ENCODE measurements at regions not wholly inside any gene's neighbourhood (a gene's known extent, or its start where the extent isn't known, plus 50 kb on each side); places are given as distances from the start of the nearest gene placed in this dataset.

GRCh38 chr5:167642181-167642580 lies 649.3 kb upstream of the WWC1 start:
- TF ChIP-seq ZNF671 (CRISPR knock-in tag; IDR thresholded peaks at IDR 0.05) (no peak), ESRRA (CRISPR knock-in tag; IDR thresholded peaks at IDR 0.05; ENCODE audit: borderline replicate concordance) (no peak)
- TF ChIP-seq, protein P1, sequence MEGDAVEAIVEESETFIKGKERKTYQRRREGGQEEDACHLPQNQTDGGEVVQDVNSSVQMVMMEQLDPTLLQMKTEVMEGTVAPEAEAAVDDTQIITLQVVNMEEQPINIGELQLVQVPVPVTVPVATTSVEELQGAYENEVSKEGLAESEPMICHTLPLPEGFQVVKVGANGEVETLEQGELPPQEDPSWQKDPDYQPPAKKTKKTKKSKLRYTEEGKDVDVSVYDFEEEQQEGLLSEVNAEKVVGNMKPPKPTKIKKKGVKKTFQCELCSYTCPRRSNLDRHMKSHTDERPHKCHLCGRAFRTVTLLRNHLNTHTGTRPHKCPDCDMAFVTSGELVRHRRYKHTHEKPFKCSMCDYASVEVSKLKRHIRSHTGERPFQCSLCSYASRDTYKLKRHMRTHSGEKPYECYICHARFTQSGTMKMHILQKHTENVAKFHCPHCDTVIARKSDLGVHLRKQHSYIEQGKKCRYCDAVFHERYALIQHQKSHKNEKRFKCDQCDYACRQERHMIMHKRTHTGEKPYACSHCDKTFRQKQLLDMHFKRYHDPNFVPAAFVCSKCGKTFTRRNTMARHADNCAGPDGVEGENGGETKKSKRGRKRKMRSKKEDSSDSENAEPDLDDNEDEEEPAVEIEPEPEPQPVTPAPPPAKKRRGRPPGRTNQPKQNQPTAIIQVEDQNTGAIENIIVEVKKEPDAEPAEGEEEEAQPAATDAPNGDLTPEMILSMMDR (IDR thresholded peaks at IDR 0.05): no peak
- ChIA-PET POLR2A (no interaction called here), CTCF (interaction anchor here (1.4 kb wide), 1 partner anchor 11 kb away, joined by 3 read pairs; no protein-coding TSS in a partner anchor)
- H3K27ac Mint-ChIP-seq: no peak overlapping the region
- H3K4me3 Mint-ChIP-seq: no peak overlapping the region
- no peaks in the 10 kb centered on the region for H3K27me3 Mint-ChIP-seq (ENCODE audit: low read depth)
- DNase-seq (ENCODE audit: low spot score): no peak
- H3K36me3 Mint-ChIP-seq: no peaks in the 10 kb centered on the region
- ATAC-seq: no peak
- no peaks in the 10 kb centered on the region for H3K9me3 Mint-ChIP-seq
- H3K4me1 Mint-ChIP-seq: no peaks in the 10 kb centered on the region

GRCh38 chr5:167642779-167643517 lies 648.5 kb upstream of the WWC1 start:
- ATAC-seq (no peak), DNase-seq (ENCODE audit: low spot score) (no peak)
- Mint-ChIP-seq H3K36me3 (no peaks in the 10 kb centered on the region), H3K4me1 (no peaks in the 10 kb centered on the region), H3K9me3 (no peaks in the 10 kb centered on the region), H3K27me3 (ENCODE audit: low read depth) (no peaks in the 10 kb centered on the region), H3K27ac (no peak overlapping the region), H3K4me3 (no peak overlapping the region)
- CTCF ChIA-PET: interaction anchor here (1.4 kb wide), 1 partner anchor 12 kb away, joined by 3 read pairs; no protein-coding TSS in a partner anchor
- TF ChIP-seq ZNF219 (CRISPR knock-in tag; IDR thresholded peaks at IDR 0.05; ENCODE audit: borderline replicate concordance) (no peak), EMX1 (CRISPR knock-in tag; IDR thresholded peaks at IDR 0.05) (no peak), FOXP4 (CRISPR knock-in tag; IDR thresholded peaks at IDR 0.05) (no peak), SP1 (CRISPR knock-in tag; conservative IDR thresholded peaks at IDR 0.05) (no peak), ARID4B (CRISPR knock-in tag; IDR thresholded peaks at IDR 0.05; ENCODE audit: borderline replicate concordance) (no peak), HMGXB4 (CRISPR knock-in tag; IDR thresholded peaks at IDR 0.05) (no peak)
- TF ChIP-seq, protein P2, sequence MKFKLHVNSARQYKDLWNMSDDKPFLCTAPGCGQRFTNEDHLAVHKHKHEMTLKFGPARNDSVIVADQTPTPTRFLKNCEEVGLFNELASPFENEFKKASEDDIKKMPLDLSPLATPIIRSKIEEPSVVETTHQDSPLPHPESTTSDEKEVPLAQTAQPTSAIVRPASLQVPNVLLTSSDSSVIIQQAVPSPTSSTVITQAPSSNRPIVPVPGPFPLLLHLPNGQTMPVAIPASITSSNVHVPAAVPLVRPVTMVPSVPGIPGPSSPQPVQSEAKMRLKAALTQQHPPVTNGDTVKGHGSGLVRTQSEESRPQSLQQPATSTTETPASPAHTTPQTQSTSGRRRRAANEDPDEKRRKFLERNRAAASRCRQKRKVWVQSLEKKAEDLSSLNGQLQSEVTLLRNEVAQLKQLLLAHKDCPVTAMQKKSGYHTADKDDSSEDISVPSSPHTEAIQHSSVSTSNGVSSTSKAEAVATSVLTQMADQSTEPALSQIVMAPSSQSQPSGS (CRISPR knock-in tag; IDR thresholded peaks at IDR 0.05; ENCODE audit: borderline replicate concordance, low read depth): no peak
- POLR2A ChIA-PET: no interaction called here
